Heart left ventricle (tissue), 13 donors: ENCODE measurements at regions not wholly inside any gene's neighbourhood (a gene's known extent, or its start where the extent isn't known, plus 50 kb on each side); places are given as distances from the start of the nearest gene placed in this dataset.
"Not testable (repeated sequence)": the region's sequence is repeated elsewhere in the genome, so short reads cannot be mapped to it uniquely, and the experiment has no call there.

Source experiments
- POLR2A ChIP-seq, 2 donors: fragments of 450-650 bp; IDR thresholded peaks; one replicate each; pipeline ENCODE4 v1.6.1; 2017; ENCODE audit warnings: antibody characterized with exemption in 2 of 2, mild to moderate bottlenecking in 2 of 2, moderate library complexity in 2 of 2
- TF ChIP-seq, protein P1 (sequence below), 12 donors: fragments of 200-600 bp; sonication (generic) in 4 of 12; IDR thresholded peaks; one replicate each; pipeline versions ENCODE4 v1.5.0 to v1.8.0; 2018 to 2022; ENCODE audit warnings: antibody characterized with exemption in 12 of 12, mild to moderate bottlenecking in 5 of 12
- donor health status: ischemic (EF 13 %, LVEDD 7.1; RV severe dilation, severe dysfunction).
- donor health status: DM: no; HTN: yes; CAD: no.
- donor health status: DM: no; HTN: no; CAD: no.
- donor health status: ischemic (EF 25% LVEDD 6.9; RV normal size, moderate dysfunction).
- donor health status: ischemic (EF 25% LVEDD 5.7; RV mildly dilated, moderate dysfunction).
- donor health status: ischemic (EF 35%, LVEDD 5.7; RV mildly dilated, moderate dysfunction).
- donor health status: nonischemic (EF 11% LVEDD 7.7; RV severe dilation, severe dysfunction).
- donor health status: DM: yes; HTN: yes; CAD: no.
- donor health status: PGD.
- donor health status: ischemic (EF 29% LVEDD 5.4; RV normal size, mild dysfunction).
- donor health status: nonischemic (EF 23%, LVEDD 6.1; RV moderate dilation, normal function).

DNA sequence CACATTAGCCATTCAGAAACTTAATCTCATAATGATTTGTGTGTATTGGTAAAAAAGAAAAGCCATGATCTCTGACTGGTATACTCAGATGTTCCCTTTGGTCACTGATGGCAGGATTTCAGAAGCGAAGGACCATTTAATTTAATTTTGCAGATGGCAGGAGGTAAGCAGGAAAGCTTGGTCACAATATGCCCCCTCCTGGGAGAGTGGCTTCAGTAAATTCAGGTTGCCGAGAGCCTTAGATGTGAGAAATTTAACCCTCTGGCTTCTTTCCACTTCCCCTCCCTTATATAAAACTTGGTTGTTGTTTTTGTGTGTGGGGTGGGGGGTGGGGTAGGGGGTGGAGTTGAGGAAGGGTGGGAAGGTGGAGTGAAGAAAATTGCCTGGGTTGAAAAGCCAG is 72.8 kb downstream of the SRGAP2 start:
- TF ChIP-seq, protein P1, sequence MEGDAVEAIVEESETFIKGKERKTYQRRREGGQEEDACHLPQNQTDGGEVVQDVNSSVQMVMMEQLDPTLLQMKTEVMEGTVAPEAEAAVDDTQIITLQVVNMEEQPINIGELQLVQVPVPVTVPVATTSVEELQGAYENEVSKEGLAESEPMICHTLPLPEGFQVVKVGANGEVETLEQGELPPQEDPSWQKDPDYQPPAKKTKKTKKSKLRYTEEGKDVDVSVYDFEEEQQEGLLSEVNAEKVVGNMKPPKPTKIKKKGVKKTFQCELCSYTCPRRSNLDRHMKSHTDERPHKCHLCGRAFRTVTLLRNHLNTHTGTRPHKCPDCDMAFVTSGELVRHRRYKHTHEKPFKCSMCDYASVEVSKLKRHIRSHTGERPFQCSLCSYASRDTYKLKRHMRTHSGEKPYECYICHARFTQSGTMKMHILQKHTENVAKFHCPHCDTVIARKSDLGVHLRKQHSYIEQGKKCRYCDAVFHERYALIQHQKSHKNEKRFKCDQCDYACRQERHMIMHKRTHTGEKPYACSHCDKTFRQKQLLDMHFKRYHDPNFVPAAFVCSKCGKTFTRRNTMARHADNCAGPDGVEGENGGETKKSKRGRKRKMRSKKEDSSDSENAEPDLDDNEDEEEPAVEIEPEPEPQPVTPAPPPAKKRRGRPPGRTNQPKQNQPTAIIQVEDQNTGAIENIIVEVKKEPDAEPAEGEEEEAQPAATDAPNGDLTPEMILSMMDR (IDR thresholded peaks at IDR 0.05): not testable (repeated sequence)
- not testable (repeated sequence) for TF ChIP-seq POLR2A (IDR thresholded peaks at IDR 0.05)
